ENCODE measurements at regions not wholly inside any gene's neighbourhood (a gene's known extent, or its start where the extent isn't known, plus 50 kb on each side); places are given as distances from the start of the nearest gene placed in this dataset.

DNA sequence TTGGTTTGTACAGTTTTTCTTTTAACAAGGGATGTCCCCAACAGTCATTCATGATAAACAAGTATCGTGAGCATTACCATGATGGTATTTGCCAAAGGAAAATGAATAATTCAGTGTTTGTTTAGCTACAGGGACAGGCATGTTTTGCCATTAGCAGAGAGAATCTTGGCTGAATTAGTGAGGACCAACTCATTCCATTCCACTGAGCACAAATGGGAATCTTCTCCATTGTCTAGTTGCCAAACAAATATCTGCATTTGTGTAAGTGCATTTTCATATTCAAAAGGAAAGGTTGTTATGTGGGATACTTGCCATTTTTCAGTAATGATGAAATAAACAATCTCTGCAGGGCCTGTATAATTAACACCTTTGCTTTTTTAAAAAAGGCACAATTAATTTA, 1762.6 kb downstream of the RPA4 start:
- Histone ChIP-seq H3K79me2 (ENCODE audit: insufficient read depth, low read length) (no peaks in the 10 kb centered on the region), H3K23ac (ENCODE audit: insufficient read length, low read depth, low read length) (no peak overlapping the region), H3K9ac (ENCODE audit: extremely low read depth, insufficient read length, low read length) (no peak overlapping the region), H2BK120ac (ENCODE audit: low read depth, low read length, poor library complexity, severe bottlenecking) (no peak overlapping the region), H4K5ac (ENCODE audit: insufficient read length, low read depth, low read length) (no peak overlapping the region), H3K4me1 (ENCODE audit: insufficient read depth, low read length) (peaks cover 2% of the 10 kb centered on the region), H3K4ac (ENCODE audit: low read depth, low read length) (no peak overlapping the region), H3K9me3 (ENCODE audit: control insufficient read depth, low read depth, low read length) (no peaks in the 10 kb centered on the region), H4K8ac (replicated peaks; ENCODE audit: insufficient read length, low read depth, low read length) (no peak overlapping the region), H3K18ac (ENCODE audit: insufficient read length, low read depth, low read length) (no peak overlapping the region), H3K27me3 (ENCODE audit: insufficient read depth, low read length) (no peaks in the 10 kb centered on the region), H3K27ac (ENCODE audit: insufficient read length, low read depth, low read length) (no peak overlapping the region), H2AK5ac (ENCODE audit: insufficient read length, low read length) (no peak overlapping the region), H3K79me1 (ENCODE audit: insufficient read depth, low read depth, low read length, poor library complexity, severe bottlenecking) (no peaks in the 10 kb centered on the region), H3K14ac (ENCODE audit: insufficient read depth, low read length) (no peak overlapping the region), H2BK12ac (ENCODE audit: insufficient read length, low read depth, low read length) (no peak overlapping the region), H4K20me1 (ENCODE audit: control insufficient read depth, insufficient read depth, insufficient read length) (no peaks in the 10 kb centered on the region), H3K4me2 (ENCODE audit: insufficient read depth, insufficient read length, low read length) (no peak overlapping the region), H2BK15ac (ENCODE audit: low read depth, low read length) (no peak overlapping the region), H2BK5ac (ENCODE audit: insufficient read length, low read length) (no peak overlapping the region), H4K91ac (ENCODE audit: insufficient read length, low read depth, low read length) (no peak overlapping the region), H3K23me2 (ENCODE audit: insufficient read length, low read depth, low read length, poor library complexity, severe bottlenecking) (no peaks in the 10 kb centered on the region), H3T11ph (ENCODE audit: low read length) (no peak overlapping the region), H2AFZ (ENCODE audit: low read length) (no peak overlapping the region), H3K56ac (ENCODE audit: insufficient read length, low read depth, low read length) (no peak overlapping the region), H2BK20ac (ENCODE audit: low read depth, low read length, poor library complexity, severe bottlenecking) (no peak overlapping the region)
- no peaks in the 10 kb centered on the region for H3K27me3 Mint-ChIP-seq (ENCODE audit: low read depth)
- peaks cover 10 to 31% of the 10 kb centered on the region in 2 experiments for H3K4me1 Mint-ChIP-seq
- no peak for DNase-seq
- H3K27ac Mint-ChIP-seq: peak overlapping the region in 1 of 3 experiments; percentile 21; a peak in 1 of 7 replicates
- TF ChIP-seq, protein P1, sequence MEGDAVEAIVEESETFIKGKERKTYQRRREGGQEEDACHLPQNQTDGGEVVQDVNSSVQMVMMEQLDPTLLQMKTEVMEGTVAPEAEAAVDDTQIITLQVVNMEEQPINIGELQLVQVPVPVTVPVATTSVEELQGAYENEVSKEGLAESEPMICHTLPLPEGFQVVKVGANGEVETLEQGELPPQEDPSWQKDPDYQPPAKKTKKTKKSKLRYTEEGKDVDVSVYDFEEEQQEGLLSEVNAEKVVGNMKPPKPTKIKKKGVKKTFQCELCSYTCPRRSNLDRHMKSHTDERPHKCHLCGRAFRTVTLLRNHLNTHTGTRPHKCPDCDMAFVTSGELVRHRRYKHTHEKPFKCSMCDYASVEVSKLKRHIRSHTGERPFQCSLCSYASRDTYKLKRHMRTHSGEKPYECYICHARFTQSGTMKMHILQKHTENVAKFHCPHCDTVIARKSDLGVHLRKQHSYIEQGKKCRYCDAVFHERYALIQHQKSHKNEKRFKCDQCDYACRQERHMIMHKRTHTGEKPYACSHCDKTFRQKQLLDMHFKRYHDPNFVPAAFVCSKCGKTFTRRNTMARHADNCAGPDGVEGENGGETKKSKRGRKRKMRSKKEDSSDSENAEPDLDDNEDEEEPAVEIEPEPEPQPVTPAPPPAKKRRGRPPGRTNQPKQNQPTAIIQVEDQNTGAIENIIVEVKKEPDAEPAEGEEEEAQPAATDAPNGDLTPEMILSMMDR (conservative IDR thresholded peaks at IDR 0.05): no peak
- no CpG with 5 or more reads among the region's 1 CpG for WGBS (ENCODE audit: extremely low coverage, insufficient read length, low lambda C conversion rate)
- no peaks in the 10 kb centered on the region for H3K9me3 Mint-ChIP-seq
- peaks cover 28 to 60% (median 35%) of the 10 kb centered on the region in 3 experiments for H3K36me3 Mint-ChIP-seq (ENCODE audit: insufficient read depth in 1 of 3, low read depth in 3 of 3)
- H3K4me3 Mint-ChIP-seq: no peak overlapping the region

All from H9 (cell line).